ENCODE measurements at regions not wholly inside any gene's neighbourhood (a gene's known extent, or its start where the extent isn't known, plus 50 kb on each side); places are given as distances from the start of the nearest gene placed in this dataset.

DNA sequence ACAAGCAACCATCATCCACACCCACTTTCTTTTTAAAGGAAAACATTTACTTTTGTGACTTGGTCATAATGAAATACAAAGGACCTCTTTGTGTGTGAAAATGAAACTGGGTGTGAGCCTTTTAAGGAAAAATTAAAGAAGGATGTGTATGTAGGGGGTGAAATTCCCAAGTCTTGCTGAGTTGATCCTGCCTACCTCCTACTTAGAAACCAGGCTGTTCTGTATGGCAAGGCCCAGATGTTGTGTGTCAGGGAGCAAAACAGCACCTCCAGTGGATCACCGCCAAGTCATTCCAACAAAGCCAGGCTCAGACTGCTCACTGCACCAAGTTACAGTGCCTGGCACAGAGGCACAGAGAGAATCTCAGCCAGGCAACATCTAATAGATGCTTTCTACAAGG lies 198.5 kb upstream of the FBN2 start:
- DNase-seq, result no peak

DNA sequence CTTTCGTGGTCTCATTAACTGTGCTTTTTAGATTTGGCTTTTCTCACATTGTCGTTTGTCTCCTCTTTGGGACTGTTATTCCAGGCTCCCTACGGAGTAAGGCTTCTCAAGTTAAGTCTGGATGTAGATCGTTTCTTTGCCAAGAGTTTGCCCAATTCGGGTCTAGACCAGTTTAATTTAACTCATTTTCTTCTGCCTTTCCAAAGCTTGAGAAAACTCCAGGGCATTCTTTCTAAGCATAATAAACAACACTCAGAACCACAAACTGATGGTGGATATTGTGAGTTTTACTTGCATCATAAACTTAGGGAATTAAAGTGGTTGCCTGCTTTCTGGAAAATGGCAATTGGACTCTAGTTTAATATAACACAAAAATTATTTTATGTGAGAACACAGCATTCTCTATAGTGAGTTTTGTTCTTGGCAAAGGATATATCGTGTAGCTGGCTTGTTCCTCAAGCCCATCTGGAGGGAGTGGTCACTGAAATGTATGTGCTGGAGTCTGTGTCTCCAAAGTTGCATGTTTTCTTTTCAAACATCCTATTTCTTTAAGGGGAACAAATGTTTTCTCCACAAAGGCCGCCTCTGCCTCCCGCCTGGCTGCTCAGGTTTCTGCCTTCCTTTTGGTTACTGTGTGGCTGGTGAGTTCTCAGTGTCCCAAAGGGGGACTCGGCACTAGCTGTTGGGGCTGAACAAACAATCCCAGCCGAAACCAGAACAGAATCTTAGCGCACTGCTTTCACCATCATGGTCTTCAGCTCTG lies 211.3 kb upstream of the FBN2 start:
- DNase-seq, result no peak

DNA sequence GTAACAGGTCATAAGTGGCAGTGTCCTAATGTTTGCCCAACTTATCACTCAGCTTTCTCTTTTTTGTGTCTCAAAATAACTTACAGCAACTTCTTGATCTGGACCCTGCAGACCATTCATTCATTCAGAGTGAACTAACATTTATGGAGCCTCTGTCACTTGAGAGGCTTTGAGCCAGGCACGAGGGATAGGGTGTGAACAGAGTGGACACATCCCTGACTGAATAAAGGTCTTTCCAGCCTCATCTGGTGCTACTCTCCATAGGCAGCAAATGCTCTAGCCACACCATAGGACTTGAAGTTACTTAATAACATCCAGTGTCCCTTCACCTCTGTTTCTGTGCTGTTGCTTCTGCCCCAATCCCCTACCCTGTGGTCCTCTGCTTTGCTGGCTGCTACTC lies 212.1 kb upstream of the FBN2 start:
- no peak for DNase-seq

DNA sequence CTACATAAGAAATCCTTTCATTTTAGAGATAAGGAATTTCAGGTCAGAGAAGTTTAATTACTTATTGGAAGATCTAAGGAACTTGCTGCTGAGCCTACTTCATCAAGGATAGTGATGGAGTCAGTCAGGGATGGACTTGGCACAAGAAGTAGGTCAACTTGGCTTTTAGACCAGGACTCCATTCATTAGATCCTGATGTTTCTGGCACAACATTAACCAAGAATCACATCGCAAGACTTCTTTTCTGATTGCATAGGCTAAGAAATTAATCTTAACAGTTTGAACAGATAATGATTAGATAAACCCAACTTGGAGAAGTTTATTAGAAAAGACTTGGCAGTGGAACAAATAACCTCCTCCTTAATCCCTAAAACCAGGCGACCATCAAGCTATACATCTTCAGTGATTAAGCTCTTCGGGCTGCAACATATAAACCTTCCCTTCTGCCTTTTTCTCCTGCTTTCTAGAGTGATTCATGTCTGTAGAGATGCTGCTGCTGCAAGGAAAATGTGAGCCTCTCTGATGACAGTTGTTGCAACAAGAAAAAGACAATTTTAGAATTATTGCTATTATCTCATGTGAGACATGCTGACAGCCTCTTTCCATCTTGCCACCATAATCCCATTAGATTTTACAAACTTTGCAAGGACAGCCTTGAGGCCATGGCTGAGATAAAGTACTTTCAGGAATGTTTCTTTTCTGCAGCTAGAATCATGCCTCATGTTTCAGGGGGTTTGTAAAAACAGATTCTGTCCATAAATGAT lies 207.9 kb upstream of the SLC27A6 start:
- no peak for DNase-seq

DNA sequence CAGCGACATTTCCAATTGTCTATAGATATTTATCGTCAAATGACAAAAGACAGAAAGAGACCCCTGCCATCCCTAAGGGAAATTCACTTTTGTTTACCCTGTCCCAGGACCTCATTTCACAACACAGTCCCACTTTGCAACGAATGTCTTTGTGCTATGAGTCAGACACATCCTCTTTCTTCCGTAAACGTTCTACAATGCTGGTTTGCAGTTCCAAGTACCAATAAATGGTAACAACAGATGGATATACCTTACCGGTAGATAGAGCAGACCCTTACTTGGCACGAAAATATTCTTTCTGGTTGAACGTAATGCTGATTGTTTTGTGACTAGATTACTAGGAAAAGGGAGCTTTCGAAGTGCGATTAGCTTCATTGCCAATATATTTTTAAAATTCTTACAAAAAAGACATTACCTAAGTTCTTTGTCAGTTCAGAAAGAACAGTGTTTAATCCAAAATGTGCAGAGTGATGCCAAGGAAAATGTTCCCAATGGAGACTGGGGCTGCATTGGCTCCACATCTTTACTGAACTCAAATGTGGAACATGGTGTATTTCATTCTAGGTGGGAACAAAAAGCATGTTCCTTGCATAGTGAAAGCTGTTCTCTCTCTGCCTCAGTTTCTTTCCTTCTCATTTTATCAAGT lies 202.5 kb upstream of the SLC27A6 start:
- DNase-seq, result no peak

DNA sequence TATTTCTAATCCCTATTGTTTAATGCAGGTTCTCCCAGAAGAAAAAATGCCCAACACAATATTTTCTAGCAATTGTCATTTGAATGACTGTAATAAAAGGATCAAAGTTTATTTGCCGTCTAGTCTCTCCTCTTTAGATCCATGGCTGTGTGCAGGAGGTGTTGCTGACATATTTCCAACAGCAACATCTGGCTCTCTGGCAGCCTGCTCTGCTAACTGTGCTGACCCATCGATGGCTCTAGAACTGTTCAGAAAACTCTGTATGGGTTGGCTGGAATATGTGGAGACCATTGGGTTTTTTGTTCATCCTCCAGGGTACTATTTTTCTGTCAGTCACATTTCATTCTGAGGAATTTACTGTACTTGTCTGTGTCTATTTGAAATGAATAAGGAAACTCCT lies 202.0 kb upstream of the SLC27A6 start:
- no peak for DNase-seq

DNA sequence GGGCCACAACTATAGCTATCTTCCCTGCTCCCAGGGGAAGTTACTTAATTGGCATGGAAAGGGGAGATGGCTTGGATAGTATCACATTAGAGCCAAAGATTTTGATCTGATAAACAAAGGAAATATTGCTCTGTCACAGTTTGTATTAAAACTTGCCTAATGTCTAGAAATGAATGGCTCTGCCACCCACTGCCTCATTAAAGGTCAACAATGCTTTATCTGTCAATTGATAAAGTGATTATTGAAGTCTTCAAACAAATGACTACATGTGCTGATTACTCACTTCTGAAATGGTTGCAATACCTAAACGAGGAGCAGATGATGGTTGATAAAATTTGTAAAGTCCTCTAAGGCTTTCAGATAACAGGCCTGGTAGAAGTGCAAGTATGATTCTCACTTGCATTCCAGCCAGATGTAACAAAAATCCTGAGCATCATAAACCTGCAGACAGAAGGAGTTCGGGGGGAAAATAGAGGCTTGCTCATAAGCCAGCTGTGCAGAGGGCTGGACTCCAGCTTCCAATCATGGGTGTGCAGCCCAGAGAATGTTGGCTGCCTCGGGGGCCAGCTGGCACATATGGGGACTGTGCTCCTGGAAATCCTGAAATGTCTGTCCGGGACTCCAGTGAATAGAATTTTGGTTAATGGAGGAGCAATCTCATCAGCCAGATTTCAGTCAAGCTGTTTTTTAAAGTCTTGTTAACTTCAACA lies 200.5 kb upstream of the SLC27A6 start:
- DNase-seq, result no peak

DNA sequence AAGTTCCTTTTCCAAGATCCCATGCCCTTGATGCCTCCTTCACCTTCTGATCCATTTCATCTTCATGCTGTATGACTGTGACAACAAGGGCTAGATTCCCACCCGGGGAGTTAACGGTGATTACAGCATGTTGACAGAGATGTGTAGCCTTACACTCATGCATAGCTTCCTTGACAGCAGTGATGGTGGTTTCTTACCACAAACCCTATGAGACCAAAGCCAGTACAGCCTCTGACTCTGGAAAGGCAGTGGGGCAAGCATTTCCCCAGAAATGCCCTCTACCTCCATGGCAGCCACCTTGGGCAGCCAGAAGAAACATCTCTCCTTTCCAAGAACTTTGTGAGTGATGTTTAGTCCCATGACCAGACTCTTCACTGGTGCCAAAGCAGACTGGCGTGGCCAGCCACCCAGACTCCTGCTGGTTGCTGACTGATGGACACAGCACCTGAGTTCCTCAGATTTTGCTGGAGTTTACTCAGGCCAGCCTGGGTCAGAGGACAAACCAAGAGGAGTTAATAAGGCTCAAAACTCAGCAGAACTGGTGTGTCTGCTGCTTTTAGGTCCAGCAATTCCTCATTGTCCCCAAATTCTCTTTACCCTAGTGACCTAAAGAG lies 199.7 kb upstream of the SLC27A6 start:
- DNase-seq, result no peak

DNA sequence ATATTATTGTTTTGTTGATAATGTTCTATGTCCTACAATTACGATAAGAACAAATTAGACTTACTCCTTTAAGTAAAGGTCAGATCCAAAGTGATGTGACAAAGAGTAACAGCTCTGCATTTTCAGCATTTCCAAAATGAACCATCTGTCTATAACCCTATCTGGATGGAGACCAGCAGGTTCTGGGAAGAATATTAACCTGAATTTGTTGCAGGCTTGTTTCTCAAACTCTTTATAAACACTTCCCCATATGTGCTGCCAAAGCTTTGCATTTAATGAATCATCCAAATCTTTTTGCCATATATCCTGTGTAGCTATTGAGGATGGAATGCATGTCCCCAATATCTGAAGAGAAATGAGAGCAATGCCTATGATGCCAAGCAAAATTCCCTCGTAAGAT lies 198.9 kb upstream of the SLC27A6 start:
- no peak for DNase-seq

DNA sequence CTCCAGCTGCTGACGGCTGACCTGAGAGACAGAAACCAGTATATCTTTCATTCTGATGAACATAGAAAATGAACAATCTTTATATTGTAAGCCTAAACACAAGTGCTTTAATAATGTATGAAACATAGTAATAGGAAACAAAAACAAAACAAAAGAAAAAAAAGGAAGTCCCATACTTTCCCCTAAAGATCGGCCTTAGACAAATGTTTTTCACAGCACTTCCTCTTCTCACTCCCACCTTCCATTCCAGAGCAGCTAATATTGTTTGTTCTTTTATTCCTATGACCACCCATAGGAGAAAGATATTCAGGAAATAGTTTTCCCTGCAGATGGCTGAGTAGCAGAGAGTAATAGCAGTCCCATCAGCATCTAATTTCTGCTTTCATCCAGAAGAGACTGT lies 194.4 kb upstream of the SLC27A6 start:
- DNase-seq, result no peak

DNA sequence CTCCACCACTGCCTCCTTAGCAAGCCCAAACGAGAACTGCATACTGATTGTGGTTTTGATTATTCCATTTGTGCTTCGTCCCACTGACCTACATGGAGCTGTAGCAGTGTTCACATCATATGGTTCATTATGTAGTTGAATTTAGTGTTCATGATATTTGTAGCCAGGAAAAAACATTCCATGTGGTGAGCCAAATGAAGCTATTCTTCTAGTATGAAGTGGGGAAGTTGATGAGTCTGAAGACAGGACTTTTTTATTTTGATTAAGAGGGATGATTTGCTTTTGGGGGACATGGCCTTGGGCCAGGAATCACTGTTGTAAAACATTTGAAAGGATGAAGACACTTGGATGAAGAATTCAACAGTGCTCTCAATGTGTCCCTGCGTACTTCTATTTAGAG lies 192.9 kb upstream of the SLC27A6 start:
- no peak for DNase-seq

DNA sequence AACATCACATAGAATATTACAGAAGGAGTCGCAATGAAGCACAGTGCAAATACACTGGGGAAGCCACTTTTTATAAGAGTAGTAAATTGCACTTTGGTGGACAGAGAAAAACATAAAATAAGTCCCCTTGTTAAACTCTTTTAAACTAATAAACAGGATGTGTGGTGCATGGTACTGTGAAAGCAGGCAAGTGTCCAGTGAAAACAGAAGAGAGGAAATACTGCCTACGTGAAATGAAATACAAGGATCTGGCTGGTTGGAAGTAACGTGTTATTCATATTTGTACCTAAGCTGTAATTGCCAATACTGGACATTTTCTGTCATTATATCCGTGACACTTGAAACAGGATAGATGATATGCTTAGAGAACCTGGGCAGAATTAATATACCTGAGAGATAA lies 191.9 kb upstream of the SLC27A6 start:
- DNase-seq, result no peak

DNA sequence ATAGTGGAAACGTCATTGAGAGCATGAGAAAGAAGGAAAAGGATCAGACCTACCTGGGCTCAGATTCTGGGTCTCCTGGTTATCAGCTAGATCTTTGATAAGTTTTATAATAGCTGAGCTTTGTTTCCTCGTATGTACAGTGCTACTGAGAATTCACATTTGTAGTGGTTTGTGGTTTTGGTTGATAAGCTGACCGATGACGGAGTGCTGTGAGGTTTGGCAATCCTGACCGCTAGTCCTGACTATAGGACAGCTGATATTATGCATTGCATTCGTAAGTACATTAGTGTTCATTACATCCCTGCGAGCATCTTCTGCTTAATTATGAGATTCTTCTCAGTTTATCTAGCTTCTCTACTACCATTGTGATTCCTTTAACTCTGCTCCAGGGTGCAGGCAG lies 190.7 kb upstream of the SLC27A6 start:
- DNase-seq, result peak; percentile 9

DNA sequence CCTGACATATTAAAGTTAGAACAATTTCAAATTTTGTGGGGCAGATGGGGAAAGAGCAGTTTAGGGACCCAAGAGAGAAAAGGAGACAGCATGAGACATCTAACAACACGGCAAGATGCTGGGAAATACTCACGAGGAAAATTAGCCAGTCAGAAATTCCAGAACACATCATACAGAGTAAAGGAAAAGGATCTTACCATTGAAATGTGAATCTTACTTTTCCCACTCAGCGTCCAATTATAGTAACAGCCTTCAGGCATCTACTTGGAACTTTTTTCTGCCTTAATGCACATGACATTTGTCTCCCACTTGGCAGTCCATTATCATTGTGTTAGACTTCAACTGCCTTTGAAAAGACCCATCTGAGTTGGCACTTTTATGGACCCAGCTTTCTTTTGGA lies 189.7 kb upstream of the SLC27A6 start:
- DNase-seq, result no peak

DNA sequence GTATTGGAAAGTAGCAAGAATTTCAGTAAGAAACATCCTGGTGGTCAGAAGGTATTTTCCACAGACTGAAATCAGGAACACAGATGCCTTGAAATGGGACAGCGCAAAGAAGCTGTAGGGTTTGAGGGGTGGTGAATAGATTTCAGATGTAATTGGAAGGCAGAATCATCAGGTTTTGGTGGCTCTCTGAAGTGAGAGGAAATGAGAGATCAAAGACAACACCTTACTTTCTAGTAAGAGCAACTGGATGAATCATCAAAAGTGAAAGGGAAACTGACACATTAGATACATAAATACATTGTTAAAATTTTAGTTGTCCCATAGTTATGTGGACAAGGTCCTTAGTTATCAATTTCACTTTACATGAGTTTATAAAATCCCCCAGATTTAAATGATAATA lies 188.2 kb upstream of the SLC27A6 start:
- DNase-seq, result no peak

DNA sequence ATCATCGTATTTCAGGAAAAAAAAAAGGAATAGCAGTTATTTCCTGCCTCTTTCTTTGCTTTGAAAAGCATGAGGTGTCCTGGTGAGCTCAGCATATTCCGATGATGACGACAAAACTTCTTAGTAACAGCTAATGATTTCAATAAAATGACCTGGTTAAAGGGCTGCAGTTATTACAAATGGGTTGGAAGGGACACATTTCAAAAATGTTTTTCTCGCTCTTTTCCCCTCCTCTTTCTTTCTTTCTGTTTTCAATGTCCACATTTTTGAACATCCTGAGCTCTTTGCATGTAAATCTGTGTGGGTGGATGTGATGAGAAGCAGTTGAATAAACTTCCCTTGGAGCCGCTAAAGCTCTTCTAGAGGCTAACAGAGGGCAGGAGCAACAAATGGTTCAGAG lies 186.8 kb upstream of the SLC27A6 start:
- no peak for DNase-seq

DNA sequence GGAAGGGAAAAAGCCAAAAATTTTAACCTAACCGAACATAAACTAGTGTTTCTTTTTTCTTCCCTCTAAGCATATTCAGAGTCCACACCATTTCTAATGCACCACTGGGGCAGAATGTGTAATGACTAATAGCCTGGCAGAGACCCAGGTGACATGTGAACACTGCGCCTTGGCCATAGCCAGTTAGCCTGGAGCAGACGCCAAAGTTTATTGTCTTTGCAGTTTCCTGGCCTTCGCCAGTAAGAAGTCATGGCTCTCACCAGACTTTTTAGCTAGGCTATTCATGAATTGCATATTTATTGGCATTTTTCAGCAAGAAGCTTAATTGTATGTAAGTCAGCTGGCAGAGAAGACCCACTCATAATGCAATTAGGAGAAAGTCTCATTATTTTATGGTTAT lies 182.8 kb upstream of the SLC27A6 start:
- DNase-seq, result peak; percentile 34

DNA sequence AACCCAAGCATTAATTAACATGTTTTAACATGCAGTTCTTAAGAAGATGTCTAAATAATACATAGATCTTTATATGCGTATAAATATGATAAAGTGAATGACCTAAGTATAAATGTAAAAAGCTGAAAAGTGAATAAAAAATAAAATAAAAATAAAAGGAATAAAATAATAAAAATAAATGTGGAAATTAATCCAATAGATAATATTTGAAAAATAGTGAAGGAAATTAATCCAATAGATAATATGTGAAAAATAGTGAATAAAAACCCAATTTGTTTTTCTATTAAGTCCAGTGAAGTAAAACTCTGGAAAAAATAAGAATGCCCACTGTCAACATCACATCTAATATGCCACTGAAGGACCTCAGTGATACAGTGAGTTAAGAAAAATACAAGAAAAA lies 180.6 kb upstream of the SLC27A6 start:
- DNase-seq, result no peak

DNA sequence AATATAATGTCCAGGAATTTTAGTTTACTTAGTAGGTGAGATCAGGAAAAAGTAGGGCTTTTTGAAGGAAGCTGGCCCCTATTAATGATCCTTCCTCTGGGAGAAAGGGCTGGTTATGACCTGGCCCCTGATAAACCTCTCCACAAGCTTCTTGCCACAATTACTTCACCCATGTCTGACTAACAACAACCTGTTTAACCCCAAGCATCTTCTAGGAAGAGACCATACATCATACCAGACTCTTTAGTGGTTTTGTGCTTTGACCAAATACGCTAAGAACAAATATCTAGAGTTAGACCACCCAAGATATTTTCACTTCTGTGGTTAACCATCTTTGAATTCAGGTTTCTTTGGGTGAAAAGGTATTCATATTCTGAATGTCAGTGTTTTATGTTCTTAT lies 174.0 kb upstream of the SLC27A6 start:
- no peak for DNase-seq

DNA sequence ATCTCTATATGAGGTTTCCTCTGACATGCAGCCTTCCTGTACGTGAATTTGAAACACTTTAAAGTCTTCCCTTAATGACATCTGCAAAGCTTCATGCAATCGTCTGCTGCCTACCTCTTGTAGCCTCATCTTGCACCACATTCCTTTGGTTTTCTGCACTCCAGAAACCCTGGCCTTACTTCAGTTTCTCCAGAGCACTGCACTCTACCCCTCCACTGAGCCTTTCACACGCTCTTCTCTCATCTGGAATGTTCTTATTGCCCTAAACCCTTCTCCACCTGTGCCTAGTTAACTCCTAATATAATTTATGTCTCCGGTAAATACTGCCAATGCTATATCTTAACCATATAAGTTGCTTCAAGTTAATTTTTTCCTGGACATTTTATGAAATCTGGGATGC lies 168.8 kb upstream of the SLC27A6 start:
- DNase-seq, result no peak

DNA sequence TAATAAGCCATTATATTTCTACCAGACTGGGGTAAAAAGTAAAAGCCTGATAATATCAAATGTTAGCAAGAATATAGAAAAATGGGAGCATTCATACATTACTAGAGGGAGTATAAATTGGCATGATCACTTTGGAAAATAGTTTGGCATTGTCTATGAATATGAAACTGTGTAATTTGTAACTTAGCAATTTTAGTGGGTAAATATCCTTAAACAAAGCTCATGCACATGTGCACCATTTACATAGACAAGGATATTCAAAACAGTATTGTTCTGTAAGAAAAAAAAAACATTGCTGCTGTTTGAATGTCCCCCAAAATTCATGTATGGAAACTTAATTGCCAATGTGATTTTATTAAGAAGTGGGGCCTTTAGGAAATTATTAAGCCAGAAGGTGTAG lies 166.4 kb upstream of the SLC27A6 start:
- DNase-seq, result no peak

DNA sequence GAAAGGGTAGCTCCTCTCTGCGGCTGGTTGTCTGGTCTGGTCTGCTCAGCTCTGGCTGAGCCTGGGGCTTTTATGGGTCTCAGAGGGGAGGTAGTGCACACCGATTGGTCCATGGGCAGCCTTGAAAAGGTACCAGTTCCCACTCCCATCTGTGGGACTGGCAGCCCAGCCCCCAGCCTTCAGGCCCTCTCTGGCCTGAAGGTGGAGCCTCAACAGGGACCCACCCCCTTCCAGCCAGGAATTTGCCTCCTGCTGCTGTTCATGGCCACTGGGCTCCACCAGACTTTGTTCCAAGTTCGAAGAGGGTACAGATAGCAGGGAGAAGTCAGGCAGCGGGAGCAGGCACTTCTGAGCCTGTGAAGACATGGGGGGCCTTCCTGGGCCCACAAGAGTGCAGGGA lies 165.3 kb upstream of the SLC27A6 start:
- DNase-seq, result no peak

DNA sequence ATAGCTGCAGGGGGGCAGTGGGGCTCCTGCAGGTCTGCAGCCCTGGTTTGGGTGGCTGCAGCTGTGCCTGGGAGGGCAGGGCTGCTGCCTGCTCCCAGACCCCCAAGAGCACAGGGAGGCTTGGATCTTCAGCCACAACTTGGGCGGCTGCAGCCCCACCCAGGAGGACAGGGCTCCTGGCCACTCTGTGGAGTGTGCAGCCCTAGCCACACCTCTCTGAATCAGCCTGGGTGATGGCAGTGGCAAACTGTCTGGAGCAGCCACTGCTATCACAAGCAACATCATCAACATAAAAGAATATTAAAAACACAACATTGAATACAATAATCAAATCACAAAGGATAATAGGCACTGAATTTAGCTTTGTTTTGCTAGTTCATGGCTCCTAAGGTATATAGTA lies 164.9 kb upstream of the SLC27A6 start:
- no peak for DNase-seq
